GM12878 (cell line): ENCODE measurements at regions not wholly inside any gene's neighbourhood (a gene's known extent, or its start where the extent isn't known, plus 50 kb on each side); places are given as distances from the start of the nearest gene placed in this dataset.

Source experiments
- CBX5 ChIP-seq: sonication (generic); IDR thresholded peaks from 2 replicates; pipeline ENCODE4 v1.6.1; 2016; ENCODE audit warnings: low read depth, moderate library complexity, mild to moderate bottlenecking, inconsistent platforms
- CHD2 ChIP-seq: IDR thresholded peaks from 2 replicates; pipeline ENCODE4 v1.6.1; 2011; ENCODE audit warnings: low read depth, low read length, improper control_type of control experiment, borderline replicate concordance
- GATAD2B ChIP-seq: fragments of 450-650 bp; conservative IDR thresholded peaks from 2 replicates; pipeline ENCODE4 v1.6.1; 2017; ENCODE audit warnings: low read depth, mild to moderate bottlenecking, moderate library complexity
- HDAC6 ChIP-seq: fragments of 200-600 bp; sonication (generic); IDR thresholded peaks from one replicate; pipeline ENCODE4 v1.8.0; 2017; ENCODE audit warnings: antibody characterized with exemption; ENCODE audit not compliant: unreplicated experiment
- MXI1 ChIP-seq: fragments of 150-350 bp; IDR thresholded peaks from 2 replicates; pipeline ENCODE4 v1.6.1; 2011; ENCODE audit warnings: low read depth, mild to moderate bottlenecking, inconsistent platforms, low read length, improper control_type of control experiment
- NFYA ChIP-seq: IDR thresholded peaks from 2 replicates; pipeline ENCODE4 v1.6.1; 2011; ENCODE audit warnings: low read depth, mild to moderate bottlenecking, low read length, improper control_type of control experiment, borderline replicate concordance
- PAX5 ChIP-seq: IDR thresholded peaks from 2 replicates; pipeline ENCODE4 v1.6.1; 2011; ENCODE audit warnings: low read depth, low read length, borderline replicate concordance
- ZBTB11 ChIP-seq: fragments of 450-650 bp; formaldehyde crosslinking; IDR thresholded peaks from 2 replicates; pipeline ENCODE4 v1.5.0; 2022; ENCODE audit warnings: mild to moderate bottlenecking, missing genetic modification characterization
- ZNF592 ChIP-seq: fragments of 450-650 bp; IDR thresholded peaks from 2 replicates; pipeline ENCODE4 v1.6.1; 2017; ENCODE audit warnings: mild to moderate bottlenecking, moderate library complexity

GRCh38 chr4:120215350-120215749, 148.7 kb upstream of the MAD2L1 start (continued):
- no peak for TF ChIP-seq GATAD2B
- no peak for TF ChIP-seq ZBTB11
- TF ChIP-seq NFYA = no peak
- no peak for TF ChIP-seq MXI1
- TF ChIP-seq HDAC6 = no peak
- no peak for TF ChIP-seq CHD2
- no peak for TF ChIP-seq CBX5
- no peak for TF ChIP-seq PAX5
- no peak for TF ChIP-seq ZNF592
